Esophagus squamous epithelium (tissue), 4 donors: ENCODE measurements at regions not wholly inside any gene's neighbourhood (a gene's known extent, or its start where the extent isn't known, plus 50 kb on each side); places are given as distances from the start of the nearest gene placed in this dataset.

Experiments used
- POLR2A ChIP-seq, 4 donors: fragments of 450-650 bp; IDR thresholded peaks; one replicate each; pipeline ENCODE4 v1.6.1; 2017; ENCODE audit warnings: antibody characterized with exemption in 4 of 4, mild to moderate bottlenecking in 4 of 4, moderate library complexity in 3 of 4
- TF ChIP-seq, protein P1 (sequence below), 6 experiments: fragments of 450-650 bp in 4 of 6; fragments of 200-600 bp in 2 of 6; sonication (generic) in 2 of 6; IDR thresholded peaks; one replicate each; pipeline ENCODE4 v1.5.1; 2016 to 2019; ENCODE audit warnings: antibody characterized with exemption in 6 of 6, mild to moderate bottlenecking in 4 of 6, moderate library complexity in 4 of 6

DNA sequence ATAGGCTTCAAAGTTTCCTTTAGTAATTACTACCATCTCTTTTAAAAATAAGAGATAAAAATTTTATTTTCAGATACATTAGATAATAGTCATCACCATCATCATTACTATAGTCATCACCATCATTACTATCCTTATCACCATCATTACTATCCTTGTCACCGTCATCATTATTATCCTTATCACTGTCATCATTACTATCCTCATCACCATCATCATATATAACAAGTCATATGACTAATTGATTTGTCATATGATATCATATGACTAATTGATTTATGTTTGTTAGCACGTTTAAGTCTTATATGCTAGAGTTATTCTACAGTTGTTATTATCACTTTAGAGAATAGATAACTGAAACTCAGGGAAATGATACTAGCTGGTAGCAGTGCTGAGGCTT lies 382.1 kb upstream of the CDH18 start:
- TF ChIP-seq POLR2A (IDR thresholded peaks at IDR 0.05) = no peak
- TF ChIP-seq, protein P1, sequence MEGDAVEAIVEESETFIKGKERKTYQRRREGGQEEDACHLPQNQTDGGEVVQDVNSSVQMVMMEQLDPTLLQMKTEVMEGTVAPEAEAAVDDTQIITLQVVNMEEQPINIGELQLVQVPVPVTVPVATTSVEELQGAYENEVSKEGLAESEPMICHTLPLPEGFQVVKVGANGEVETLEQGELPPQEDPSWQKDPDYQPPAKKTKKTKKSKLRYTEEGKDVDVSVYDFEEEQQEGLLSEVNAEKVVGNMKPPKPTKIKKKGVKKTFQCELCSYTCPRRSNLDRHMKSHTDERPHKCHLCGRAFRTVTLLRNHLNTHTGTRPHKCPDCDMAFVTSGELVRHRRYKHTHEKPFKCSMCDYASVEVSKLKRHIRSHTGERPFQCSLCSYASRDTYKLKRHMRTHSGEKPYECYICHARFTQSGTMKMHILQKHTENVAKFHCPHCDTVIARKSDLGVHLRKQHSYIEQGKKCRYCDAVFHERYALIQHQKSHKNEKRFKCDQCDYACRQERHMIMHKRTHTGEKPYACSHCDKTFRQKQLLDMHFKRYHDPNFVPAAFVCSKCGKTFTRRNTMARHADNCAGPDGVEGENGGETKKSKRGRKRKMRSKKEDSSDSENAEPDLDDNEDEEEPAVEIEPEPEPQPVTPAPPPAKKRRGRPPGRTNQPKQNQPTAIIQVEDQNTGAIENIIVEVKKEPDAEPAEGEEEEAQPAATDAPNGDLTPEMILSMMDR (IDR thresholded peaks at IDR 0.05) = no peak
